C4-2B (cell line): ENCODE measurements at regions not wholly inside any gene's neighbourhood (a gene's known extent, or its start where the extent isn't known, plus 50 kb on each side); places are given as distances from the start of the nearest gene placed in this dataset.

ENCODE experiments used
- H3K27ac ChIP-seq: fragments of 450-650 bp; 2 replicates; pipeline ENCODE4 v1.5.1; 2017
- ZFX ChIP-seq: fragments of 450-650 bp; IDR thresholded peaks from 2 replicates; pipeline ENCODE4 v1.6.1; 2017
- TF ChIP-seq, protein P1 (sequence below): fragments of 450-650 bp; conservative IDR thresholded peaks from 2 replicates; pipeline ENCODE4 v1.5.1; 2017; ENCODE audit warnings: mild to moderate bottlenecking

DNA sequence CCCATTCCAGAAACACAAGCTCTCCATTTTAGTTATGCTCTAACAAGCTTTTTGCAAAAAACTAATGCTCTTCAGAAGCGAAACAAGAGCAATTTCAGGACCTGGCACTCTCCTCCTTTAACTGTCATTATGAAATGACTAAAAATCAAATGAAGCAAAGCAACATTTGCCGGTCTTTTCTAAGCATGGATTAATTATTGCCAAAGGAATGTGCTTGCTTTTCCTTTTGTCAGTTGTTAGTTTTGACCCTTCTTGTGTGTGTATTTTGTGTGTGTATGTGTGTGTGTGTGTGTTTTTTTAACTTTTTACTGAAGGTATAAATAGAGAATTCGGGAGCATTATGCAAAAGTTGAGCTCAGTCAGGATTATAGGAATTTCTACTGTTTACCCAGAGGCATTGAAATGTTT is 509.1 kb downstream of the TUSC7 start:
- H3K27ac ChIP-seq, result no peak overlapping the region
- no peak for TF ChIP-seq ZFX
- TF ChIP-seq, protein P1, sequence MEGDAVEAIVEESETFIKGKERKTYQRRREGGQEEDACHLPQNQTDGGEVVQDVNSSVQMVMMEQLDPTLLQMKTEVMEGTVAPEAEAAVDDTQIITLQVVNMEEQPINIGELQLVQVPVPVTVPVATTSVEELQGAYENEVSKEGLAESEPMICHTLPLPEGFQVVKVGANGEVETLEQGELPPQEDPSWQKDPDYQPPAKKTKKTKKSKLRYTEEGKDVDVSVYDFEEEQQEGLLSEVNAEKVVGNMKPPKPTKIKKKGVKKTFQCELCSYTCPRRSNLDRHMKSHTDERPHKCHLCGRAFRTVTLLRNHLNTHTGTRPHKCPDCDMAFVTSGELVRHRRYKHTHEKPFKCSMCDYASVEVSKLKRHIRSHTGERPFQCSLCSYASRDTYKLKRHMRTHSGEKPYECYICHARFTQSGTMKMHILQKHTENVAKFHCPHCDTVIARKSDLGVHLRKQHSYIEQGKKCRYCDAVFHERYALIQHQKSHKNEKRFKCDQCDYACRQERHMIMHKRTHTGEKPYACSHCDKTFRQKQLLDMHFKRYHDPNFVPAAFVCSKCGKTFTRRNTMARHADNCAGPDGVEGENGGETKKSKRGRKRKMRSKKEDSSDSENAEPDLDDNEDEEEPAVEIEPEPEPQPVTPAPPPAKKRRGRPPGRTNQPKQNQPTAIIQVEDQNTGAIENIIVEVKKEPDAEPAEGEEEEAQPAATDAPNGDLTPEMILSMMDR, result no peak

DNA sequence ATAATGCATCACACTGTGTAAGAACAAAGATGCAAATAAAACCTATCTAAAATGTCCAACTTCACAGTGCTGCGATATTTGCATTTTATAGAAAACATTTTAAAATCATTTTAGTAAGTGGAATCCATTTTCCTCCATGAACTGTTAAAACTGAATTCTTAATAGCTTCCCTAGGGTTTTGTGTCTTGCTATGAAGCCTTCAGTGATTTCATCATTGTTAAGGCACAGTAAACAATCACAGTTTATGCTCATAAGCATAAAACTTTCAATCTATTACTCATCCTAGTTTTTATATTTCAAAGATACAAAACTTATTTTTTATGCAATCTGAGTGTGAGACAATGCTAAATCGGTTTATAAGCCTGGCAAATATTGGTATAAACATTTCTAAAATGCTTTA is 509.7 kb downstream of the TUSC7 start:
- TF ChIP-seq, protein P1, result no peak
- no peak for TF ChIP-seq ZFX
- H3K27ac ChIP-seq, result no peak overlapping the region

GRCh38 chr3:117226932-117227331 is 517.4 kb downstream of the TUSC7 start:
- TF ChIP-seq, protein P1, result no peak
- TF ChIP-seq ZFX, result no peak
- no peak overlapping the region for H3K27ac ChIP-seq

DNA sequence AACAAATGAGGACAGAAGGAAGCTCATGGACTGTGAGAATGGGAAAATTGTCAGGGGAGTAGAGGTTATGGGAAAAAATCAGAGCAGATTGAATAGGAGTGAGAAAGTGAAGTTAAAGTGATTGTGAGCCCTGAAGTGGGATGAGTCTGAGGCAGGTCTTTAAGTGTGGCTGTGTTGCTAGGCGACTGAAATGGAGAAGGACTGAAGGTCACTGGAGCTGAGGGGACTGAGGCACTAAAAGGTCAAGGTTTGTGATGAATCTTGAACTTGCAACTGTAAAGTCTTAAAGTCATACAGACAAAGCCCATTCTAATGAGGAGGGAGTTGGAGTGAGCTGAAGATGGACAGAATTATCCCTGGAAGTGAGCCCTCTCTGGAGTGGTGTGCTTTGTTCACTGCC is 518.9 kb downstream of the TUSC7 start:
- TF ChIP-seq, protein P1, result no peak
- TF ChIP-seq ZFX, result no peak
- H3K27ac ChIP-seq, result no peak overlapping the region

GRCh38 chr3:117230924-117231323 is 521.3 kb downstream of the TUSC7 start:
- no peak overlapping the region for H3K27ac ChIP-seq
- no peak for TF ChIP-seq ZFX
- TF ChIP-seq, protein P1, result no peak

- TF ChIP-seq, protein P1, result no peak
- TF ChIP-seq ZFX, result no peak
- no peak overlapping the region for H3K27ac ChIP-seq
These were observed 524.8 kb downstream of the TUSC7 start for GRCh38 chr3:117234331-117234730.

DNA sequence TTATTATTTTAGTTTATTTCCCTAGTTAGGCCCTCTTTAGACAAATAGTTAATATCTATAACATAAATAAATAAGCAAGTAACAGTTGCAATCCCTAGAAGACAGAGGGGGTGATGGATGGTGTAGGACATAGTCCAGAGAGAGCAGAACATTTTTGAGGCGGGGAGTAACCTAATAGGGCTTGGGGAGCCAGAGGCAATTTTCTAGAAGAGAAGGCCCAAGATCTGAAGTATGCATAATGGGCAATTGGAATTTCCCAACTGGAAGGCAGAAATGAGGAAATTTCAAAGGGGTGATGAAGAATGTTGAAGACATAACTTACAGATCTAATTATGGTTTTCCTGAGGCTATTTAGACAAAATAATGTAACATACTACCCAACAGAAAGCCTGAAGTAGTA is 525.7 kb downstream of the TUSC7 start:
- TF ChIP-seq ZFX, result no peak
- TF ChIP-seq, protein P1, result no peak

GRCh38 chr3:117238806-117239205 is 529.2 kb downstream of the TUSC7 start:
- no peak for TF ChIP-seq ZFX
- TF ChIP-seq, protein P1, result no peak
- no peak overlapping the region for H3K27ac ChIP-seq

More for the DNA sequence above, 525.7 kb downstream of the TUSC7 start:
- H3K27ac ChIP-seq, result no peak overlapping the region
